Neural cell (in vitro differentiated cells): ENCODE measurements at regions not wholly inside any gene's neighbourhood (a gene's known extent, or its start where the extent isn't known, plus 50 kb on each side); places are given as distances from the start of the nearest gene placed in this dataset.

Source experiments
- EP300 ChIP-seq: fragments of 450-650 bp; conservative IDR thresholded peaks from 2 replicates; pipeline ENCODE4 v1.6.1; 2014; ENCODE audit warnings: antibody characterized with exemption, mild to moderate bottlenecking, moderate library complexity; ENCODE audit not compliant: poor library complexity, severe bottlenecking
- EZH2 ChIP-seq: fragments of 200-600, 300-800 bp; shearing (Covaris generic), sonication (generic); IDR thresholded peaks from 2 replicates; pipeline ENCODE4 v1.6.1; 2014; ENCODE audit warnings: antibody characterized with exemption, low read length, borderline replicate concordance, mild to moderate bottlenecking; ENCODE audit not compliant: insufficient read depth, poor library complexity, severe bottlenecking
- MXI1 ChIP-seq: fragments of 450-650 bp; conservative IDR thresholded peaks from 2 replicates; pipeline ENCODE4 v1.6.1; 2014; ENCODE audit warnings: antibody characterized with exemption, mild to moderate bottlenecking; ENCODE audit not compliant: poor library complexity, severe bottlenecking
- POLR2AphosphoS5 ChIP-seq: IDR thresholded peaks from 2 replicates; pipeline ENCODE4 v1.6.1; 2012
- RAD21 ChIP-seq: fragments of 450-650 bp; conservative IDR thresholded peaks from 2 replicates; pipeline ENCODE4 v1.6.1; 2014; ENCODE audit warnings: antibody characterized with exemption, mild to moderate bottlenecking, moderate library complexity
- SMC3 ChIP-seq: fragments of 450-650 bp; conservative IDR thresholded peaks from 2 replicates; pipeline ENCODE4 v1.6.1; 2014; ENCODE audit warnings: antibody characterized with exemption, mild to moderate bottlenecking, moderate library complexity; ENCODE audit not compliant: poor library complexity
- TAF1 ChIP-seq: IDR thresholded peaks from 2 replicates; pipeline ENCODE4 v1.6.1; 2012; ENCODE audit warnings: low read depth
- TF ChIP-seq, protein P1 (sequence below): fragments of 450-650 bp; IDR thresholded peaks from 2 replicates; pipeline ENCODE4 v1.5.1; 2014; ENCODE audit warnings: antibody characterized with exemption, mild to moderate bottlenecking, moderate library complexity; ENCODE audit not compliant: poor library complexity, severe bottlenecking
- TF ChIP-seq, protein P2 (sequence below): IDR thresholded peaks from 2 replicates; pipeline ENCODE4 v1.6.1; 2012; ENCODE audit warnings: borderline replicate concordance

DNA sequence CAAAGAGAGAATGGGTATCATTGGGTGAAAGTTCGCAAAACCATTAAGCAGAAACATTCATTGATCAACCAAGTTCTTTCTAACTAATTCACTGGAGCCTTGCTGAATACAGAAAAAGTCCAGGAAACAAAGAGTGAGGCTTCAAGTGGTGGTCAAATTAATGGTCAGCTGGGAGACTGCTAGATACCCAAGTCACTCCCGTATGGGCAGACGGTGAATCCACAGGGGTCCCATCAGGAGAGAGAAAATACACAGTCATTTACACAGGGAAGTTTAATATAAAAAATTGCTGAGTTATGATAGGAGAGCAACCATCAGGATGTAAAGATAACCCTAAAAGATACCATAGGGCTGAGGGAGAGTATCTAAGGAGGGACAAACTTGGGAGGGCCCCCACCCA, 198.7 kb upstream of the DTNBP1 start:
- TF ChIP-seq, protein P1, sequence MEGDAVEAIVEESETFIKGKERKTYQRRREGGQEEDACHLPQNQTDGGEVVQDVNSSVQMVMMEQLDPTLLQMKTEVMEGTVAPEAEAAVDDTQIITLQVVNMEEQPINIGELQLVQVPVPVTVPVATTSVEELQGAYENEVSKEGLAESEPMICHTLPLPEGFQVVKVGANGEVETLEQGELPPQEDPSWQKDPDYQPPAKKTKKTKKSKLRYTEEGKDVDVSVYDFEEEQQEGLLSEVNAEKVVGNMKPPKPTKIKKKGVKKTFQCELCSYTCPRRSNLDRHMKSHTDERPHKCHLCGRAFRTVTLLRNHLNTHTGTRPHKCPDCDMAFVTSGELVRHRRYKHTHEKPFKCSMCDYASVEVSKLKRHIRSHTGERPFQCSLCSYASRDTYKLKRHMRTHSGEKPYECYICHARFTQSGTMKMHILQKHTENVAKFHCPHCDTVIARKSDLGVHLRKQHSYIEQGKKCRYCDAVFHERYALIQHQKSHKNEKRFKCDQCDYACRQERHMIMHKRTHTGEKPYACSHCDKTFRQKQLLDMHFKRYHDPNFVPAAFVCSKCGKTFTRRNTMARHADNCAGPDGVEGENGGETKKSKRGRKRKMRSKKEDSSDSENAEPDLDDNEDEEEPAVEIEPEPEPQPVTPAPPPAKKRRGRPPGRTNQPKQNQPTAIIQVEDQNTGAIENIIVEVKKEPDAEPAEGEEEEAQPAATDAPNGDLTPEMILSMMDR = no peak
- TF ChIP-seq, protein P2, sequence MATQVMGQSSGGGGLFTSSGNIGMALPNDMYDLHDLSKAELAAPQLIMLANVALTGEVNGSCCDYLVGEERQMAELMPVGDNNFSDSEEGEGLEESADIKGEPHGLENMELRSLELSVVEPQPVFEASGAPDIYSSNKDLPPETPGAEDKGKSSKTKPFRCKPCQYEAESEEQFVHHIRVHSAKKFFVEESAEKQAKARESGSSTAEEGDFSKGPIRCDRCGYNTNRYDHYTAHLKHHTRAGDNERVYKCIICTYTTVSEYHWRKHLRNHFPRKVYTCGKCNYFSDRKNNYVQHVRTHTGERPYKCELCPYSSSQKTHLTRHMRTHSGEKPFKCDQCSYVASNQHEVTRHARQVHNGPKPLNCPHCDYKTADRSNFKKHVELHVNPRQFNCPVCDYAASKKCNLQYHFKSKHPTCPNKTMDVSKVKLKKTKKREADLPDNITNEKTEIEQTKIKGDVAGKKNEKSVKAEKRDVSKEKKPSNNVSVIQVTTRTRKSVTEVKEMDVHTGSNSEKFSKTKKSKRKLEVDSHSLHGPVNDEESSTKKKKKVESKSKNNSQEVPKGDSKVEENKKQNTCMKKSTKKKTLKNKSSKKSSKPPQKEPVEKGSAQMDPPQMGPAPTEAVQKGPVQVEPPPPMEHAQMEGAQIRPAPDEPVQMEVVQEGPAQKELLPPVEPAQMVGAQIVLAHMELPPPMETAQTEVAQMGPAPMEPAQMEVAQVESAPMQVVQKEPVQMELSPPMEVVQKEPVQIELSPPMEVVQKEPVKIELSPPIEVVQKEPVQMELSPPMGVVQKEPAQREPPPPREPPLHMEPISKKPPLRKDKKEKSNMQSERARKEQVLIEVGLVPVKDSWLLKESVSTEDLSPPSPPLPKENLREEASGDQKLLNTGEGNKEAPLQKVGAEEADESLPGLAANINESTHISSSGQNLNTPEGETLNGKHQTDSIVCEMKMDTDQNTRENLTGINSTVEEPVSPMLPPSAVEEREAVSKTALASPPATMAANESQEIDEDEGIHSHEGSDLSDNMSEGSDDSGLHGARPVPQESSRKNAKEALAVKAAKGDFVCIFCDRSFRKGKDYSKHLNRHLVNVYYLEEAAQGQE = no peak
- TF ChIP-seq EP300 (no peak), TAF1 (no peak), RAD21 (no peak), EZH2 (no peak), POLR2AphosphoS5 (no peak), SMC3 (no peak), MXI1 (no peak)
